NT2/D1 (cell line): ENCODE measurements at regions not wholly inside any gene's neighbourhood (a gene's known extent, or its start where the extent isn't known, plus 50 kb on each side); places are given as distances from the start of the nearest gene placed in this dataset.

ENCODE experiments used
- YY1 ChIP-seq: IDR thresholded peaks from 2 replicates; pipeline ENCODE4 v1.6.1; 2011; ENCODE audit not compliant: insufficient read length, insufficient read depth
- ZNF274 ChIP-seq: IDR thresholded peaks from 2 replicates; pipeline ENCODE4 v1.6.1; 2011; ENCODE audit warnings: mild to moderate bottlenecking, low read depth, low read length

GRCh38 chr9:81225596-81225995, 463.8 kb downstream of the TLE1 start:
- TF ChIP-seq ZNF274 (no peak), YY1 (no peak)
